SK-N-DZ (cell line): ENCODE measurements at regions not wholly inside any gene's neighbourhood (a gene's known extent, or its start where the extent isn't known, plus 50 kb on each side); places are given as distances from the start of the nearest gene placed in this dataset.
"Not testable (repeated sequence)": the region's sequence is repeated elsewhere in the genome, so short reads cannot be mapped to it uniquely, and the experiment has no call there.

Experiments used
- DNase-seq: peaks from one replicate; pipeline ENCODE4 v3.0.0-alpha.2; 2015; ENCODE audit warnings: low spot score

DNA sequence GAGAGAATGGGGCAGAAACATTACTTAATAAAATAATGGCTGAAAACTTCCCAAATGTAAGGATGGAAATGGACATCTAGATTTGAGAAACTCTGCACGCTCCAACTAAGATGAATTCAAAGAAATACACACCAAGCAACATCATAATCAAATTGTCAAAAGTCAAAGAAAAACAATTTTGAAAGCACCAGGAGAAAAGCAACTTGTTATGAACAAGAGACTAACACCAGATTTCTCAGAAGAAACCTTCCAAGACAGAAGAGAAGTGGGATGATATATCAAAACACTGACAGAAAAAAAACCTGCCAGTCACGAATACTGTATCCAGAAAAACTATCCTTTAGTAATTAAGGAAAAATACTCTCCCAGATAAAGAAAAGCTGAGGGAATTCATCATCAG, 208.6 kb upstream of the SAMSN1 start:
- no peak for DNase-seq

DNA sequence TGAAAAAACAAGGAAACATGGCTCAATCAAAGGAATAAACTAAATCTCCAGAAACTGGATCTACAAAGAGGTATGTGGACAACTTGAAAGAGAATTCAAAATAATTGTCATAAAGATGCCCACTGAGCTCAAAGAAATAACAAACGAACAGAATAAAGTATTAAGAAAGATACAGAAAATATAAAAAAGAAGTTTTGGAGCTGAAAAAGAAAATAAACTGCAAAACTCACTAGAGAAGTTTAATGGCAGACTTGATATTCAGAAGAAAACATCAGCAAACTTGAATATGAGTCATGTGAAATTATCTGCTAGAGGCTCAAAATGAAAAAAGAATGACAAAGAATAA, 208.1 kb upstream of the SAMSN1 start:
- DNase-seq: no peak

DNA sequence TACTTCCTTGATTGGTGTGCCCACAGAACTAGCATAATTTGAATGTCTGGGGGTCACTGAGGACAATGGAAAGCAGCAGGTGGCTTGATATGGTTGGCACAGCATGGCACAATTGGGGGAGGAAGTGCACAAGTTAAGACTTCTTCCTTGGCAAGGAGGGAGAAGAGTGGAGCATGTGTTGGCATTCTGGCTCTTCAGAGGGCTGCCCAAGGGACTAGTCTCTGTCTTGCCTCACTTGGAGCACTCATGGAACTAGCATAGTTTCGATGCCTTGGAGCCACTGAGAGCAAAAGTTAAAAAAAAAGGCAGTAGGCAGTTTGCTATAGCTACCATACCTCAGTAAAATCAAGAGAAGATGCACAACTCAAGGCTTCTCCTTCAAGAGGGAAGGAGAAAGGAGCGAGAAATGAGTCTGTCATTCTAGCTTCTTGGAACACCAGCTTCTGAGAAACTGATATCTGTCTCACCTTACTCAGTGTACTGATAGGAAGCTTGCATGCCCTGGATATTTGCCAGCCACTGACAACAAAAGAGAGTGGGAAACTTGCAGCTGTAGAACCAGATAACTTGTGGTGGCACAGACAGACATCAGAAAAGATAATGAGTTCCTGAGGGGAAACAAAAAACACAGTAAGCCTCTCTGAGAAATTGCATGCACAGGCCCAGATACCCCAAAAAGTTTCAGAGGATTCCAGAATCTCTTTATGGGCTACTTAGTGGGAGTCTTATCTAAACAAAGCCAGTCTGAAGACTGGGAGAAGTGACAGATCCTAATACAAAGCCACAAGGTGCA, 207.5 kb upstream of the SAMSN1 start:
- no peak for DNase-seq

DNA sequence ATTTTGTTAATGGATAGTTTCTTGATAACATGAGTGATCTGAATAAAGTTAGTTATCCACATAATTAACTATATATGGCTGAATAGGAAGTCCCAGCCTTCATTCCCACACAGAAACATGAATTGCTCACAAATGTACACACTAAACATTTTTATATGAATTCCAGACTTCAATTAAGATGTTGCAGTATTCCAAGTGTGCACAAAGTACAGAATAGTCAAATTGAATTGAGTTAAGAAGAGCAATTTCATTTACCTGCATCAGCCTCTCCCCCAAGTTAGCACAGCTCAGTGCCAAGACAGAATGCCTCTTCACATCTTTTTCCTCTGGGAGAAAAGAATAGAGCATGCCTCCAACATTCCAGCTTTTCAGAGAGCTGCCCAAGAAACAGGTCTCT, 207.0 kb upstream of the SAMSN1 start:
- DNase-seq: no peak

DNA sequence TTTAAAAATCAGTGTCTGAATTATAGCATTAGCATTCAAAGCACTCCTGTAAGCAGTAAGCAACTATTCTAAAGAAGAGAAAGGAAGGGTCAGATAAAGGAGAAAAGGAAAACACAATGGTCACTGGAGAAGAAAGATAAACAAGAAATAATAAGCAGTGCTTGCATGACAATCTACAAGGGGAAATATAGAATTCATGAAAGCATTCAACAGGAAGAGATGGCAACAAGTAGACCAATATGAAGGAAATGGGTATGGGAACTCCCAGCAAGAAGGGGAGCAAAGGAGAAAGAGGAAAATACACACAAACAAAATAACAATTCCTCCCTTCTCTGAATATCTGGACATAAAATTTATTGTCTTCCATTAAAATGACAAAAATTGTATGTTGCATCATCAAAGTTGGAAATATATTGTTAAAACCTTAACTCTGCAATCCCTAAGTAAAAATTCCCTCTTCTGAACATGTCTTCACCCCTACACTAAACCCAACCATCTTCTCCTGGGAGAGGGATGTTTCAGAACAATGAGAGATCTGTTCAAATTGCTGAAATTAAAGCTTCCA, 206.3 kb upstream of the SAMSN1 start:
- no peak for DNase-seq

DNA sequence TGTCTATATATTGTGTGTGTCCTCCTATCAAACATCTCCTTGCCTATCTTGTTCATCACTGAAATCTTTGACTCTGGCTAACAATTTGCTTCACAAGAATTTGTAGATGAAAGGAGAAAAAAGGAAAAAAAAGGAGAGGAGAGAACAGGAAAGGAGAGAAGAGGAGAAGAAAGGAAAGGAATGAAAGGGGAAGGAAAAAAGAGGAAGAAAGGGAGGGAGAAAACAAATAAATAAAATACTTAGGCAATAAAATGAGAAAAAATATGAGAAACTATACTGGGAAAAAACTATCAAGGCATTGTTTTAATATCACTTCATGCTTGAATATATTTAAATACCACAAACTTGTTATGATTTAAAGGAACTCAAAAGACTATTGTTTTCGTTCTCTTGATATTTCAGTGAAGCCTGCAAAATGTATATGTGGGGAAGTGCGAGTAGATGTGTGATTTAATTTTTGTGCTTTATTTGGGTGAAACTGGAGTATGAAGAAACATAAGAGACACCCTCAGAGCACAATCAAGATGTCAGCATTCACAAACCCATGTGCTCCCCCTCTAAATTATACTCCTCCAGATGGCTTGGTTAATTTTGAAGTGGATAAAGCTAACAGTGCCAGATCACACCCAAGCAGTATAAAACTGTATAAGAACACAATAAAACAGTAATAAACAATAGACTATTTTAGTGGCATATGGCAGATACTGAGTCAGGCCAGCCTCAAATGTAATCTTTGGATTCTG, 205.7 kb upstream of the SAMSN1 start:
- no peak for DNase-seq

DNA sequence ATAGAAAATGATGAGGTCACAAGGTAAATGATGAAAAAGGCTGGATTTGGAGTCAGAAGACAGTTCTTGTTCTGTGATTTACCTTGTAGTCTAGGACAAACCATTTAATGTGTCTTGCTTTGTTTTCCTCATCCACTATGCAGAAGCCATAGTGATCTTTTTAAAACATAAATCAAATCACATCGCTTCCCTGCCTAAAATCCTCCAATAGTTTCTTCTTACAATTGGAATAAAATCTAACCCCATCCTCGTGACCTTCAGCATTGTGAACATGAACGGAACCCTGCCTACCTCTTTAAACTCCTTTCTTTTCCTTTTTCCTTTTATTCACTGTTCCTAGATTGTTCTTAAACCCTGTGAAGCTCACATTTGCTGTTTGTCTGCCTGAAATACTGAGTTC, 204.9 kb upstream of the SAMSN1 start:
- DNase-seq: no peak

DNA sequence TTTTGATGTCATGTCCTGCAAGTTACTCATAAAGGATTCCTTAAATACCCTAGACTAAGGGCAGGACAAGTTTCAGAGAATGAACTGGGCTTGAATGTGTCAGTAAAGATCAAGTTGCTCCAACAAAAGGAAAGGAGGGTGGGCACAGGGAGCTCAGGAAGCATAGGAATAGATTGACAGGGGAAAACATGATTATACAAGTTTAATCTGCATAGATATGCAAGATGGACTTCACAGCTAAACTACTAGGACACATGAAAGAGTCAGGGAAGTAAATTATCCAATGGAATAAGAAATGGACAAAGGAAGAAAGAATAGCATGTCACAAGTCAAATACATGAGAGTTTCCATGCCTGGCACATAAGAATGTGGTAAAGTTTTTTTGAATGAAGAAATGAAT, 203.9 kb upstream of the SAMSN1 start:
- DNase-seq: no peak

DNA sequence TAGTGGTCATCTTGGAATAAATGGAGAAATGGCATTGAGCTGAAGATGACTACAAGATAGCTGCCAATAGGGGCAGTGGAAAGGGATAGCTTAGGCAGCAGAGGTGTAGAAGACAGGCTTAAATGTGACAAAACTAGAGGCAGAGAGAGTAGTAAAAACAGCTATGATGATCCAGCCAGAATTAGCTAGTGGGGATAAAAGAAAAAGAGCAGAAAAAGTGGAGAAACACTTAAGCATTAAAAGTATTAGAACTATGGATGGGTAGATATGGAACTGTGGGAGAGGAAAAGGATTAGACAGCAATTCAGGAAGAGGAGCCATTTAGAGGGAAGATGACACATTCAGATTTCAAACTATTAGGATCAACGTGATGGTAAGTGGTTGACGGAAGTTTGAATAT, 202.5 kb upstream of the SAMSN1 start:
- DNase-seq: no peak

DNA sequence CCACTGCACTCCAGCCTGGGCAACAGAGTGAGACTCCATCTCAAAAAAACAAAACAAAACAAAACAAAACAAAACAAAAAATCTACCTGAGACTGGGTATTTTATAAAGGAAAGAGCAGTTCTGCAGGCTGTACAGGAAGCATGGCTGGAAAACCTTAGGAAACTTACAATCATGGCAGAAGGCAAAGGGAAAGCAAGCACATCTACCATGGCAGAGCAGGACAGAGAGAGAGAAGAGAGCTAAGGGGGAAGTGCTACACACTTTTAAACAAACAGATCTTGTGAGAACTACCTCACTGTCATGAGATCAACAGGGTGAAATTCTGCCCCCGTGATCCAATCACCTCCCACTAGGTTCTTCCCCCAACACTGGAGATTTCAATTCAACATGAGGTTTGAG, 198.3 kb upstream of the SAMSN1 start:
- DNase-seq: no peak

DNA sequence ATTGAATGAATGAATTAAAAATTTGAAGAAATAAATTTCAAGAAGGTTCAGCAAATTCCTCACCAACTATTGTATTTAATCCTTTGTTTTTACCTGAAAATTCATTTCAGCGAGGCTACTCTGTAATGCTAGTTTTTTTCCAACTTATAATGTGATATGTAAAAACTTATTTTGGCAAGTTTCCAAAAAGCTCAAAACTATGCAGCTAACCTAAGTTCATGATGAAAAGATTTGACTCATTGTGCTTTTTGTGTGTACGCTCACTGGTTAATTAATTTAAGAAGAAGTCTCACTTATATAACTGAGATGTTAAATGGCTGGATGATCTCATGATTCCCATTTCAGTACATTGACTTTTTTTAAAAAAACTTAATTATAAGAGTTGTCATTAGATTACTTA, 196.0 kb upstream of the SAMSN1 start:
- DNase-seq: no peak

DNA sequence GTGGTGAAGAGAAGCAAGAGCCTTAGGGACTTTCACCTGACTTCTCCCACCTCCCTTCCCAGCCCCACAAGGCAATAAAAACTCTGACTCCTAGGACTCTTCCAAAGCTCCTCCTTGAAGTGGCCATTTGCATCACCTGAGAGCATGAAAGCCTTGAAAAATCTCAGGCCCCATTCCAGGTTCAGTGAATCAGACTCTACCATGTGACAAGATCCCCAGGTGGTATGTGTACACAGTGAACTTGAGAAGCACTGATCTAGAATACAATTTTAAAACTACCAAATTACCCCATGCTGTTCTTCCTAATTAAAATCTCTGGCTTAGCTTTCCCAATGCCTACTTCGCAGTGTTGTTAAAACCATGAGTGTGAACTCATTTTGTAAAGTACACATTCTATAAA, 195.1 kb upstream of the SAMSN1 start:
- DNase-seq: no peak

DNA sequence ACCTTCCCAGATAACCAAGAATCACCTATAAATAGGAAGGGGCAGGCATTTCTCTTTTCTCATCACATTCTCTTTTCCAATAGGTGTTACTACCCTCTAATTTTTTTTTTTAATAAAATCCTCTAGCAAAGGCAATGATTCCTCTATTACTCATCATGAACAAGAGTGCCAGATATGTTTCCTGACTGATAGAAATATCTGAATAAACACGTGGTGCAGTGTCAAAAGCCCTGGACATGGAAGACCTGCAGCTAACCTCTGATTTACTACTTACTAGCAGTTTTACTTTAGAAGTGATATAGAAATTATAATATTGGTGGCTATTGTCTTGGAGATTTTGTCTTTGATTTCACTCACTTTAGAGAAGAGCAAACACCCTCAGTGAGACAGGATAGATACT, 194.6 kb upstream of the SAMSN1 start:
- no peak for DNase-seq

DNA sequence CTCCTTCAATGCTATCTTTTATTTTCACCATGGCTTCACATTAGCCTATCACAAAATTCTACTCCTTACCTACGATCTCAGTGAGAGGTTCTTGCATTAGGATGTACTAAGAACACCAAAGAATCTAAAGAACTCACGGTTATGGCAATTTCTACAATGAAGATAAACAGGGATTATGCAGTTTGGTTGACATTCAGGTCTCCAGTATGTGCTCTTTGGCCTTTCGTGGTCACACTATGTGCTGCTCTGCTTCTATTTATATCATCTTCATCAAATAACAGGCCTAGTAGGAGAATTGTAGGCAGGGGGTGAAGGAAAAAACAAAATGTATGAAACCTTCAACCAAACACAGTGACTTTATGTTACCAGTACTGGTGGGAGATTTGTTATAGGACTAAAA, 194.0 kb upstream of the SAMSN1 start:
- no peak for DNase-seq

DNA sequence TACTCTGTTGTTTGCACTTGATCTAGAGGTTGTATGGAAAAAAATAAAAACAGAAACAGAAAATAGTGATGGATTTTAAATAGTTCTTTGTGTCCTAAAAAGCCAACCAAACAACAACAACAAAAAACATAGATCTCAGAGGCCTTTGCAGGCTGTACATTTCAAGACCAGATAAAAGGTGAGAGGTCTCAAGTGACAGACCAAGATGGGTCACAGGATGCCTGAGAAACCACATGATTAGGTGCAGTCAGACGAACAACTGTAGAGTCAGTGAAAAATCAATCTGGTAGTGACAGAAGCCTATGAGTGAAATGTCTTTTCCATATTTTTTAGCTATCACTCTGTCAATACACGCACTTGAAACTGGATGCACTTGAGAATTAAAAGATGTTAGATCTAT, 193.5 kb upstream of the SAMSN1 start:
- DNase-seq: no peak

DNA sequence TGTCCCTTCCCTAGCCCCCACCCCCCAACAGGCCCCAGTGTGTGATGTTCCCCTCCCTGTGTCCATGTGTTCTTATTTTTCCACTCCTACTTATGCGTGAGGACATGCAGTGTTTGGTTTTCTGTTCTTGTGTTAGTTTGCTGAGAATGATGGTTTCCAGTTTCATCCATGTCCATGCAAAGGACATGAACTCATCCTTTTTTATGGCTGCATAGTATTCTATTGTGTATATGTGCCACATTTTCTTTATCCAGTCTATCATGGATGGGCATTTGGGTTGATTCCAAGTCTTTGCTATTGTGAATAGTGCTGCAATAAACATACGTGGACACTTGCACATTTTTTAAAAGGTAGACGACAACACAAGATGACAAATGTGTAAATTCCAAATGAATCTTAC, 192.5 kb upstream of the SAMSN1 start:
- DNase-seq: not testable (repeated sequence)

DNA sequence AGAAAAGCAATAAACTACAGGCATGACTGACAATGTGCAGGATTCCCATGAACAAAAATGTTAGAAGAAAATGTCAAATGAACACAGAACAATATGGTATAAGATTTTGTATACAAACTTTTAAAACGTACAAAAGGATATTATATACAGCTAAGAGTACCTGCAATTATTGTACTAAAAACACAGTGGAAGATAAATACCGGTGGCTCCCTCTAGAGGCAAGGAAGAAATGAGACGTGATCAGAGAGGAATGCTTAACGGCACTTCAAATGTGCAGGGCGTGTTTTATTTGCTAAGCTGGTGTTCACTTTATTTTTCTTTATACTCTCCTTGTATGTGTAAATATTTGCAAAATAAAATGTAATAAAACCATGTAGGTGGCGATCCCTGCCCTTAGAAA, 191.8 kb upstream of the SAMSN1 start:
- DNase-seq: peak; percentile 45

DNA sequence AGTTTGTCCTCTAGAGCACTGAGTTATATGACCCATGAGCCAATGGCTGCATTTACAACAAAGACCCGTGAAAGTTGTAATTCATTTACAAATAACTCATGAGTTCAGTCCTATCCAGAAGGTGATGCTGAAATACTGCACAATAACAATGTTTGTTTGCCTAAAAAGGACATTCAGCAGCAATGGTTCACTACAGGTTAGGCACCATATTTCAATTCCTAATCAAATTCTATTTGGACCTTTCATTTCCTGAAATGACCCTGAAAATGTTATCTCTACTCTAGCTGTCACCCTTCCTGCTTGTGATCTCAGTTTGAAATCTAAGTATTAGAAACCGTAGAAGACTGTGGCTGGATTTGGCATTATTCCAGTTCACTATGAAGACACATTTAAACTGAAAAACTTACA, 191.2 kb upstream of the SAMSN1 start:
- DNase-seq: peak; percentile 6

DNA sequence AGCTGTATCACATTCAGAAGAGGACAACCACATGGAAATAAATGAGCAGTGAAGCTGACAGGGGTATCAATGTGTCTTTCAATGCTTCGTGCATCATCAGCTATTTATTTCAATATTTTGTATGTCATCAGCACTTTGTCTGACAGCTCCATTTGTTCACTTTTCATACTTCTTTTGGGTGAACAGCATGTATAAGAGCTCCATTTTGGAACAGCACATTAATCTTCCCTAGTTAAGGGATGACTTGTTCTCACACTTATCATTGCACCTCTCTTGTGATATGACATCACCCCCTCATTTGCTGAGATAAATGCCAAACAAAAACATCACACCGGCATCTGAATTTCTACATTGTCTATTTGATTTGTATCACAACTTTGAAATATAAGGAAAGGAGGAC, 190.6 kb upstream of the SAMSN1 start:
- DNase-seq: no peak

DNA sequence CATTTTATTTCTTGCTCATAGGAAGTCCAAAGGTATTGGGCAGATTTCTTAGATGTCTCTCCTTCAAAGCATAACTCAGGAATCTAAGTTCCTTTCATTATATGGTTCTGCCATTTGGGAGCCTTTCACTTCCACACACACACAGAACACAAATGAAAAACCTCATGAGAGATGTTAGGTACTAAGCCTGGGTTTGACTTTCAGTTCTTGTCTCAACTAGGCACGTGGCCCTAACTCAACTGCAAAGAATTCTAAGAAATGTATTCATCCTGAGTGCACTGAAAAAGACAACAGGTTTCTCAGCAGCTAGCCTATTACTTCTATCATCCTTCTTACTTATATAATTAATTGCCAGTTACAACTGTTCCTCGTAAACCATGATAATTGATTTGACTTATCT, 190.0 kb upstream of the SAMSN1 start:
- DNase-seq: no peak

DNA sequence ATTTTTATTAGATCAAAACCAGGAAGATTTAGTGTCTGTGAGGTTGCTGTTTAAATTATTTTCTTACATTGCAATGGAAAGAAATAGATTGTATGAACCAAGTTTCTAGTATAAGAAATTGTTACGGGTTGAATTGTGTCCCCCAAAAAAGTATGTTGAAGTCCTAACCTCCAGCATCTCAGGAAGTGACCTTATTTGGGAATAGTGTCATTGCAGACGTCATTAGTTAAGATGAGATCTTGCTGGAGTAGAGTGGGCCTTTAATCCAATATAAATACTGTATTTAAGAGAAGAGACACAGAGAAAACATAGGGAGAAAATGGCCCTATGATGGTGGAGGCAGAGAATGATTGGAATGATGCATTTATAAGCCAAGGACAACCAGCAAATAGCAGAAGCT, 188.7 kb upstream of the SAMSN1 start:
- no peak for DNase-seq

DNA sequence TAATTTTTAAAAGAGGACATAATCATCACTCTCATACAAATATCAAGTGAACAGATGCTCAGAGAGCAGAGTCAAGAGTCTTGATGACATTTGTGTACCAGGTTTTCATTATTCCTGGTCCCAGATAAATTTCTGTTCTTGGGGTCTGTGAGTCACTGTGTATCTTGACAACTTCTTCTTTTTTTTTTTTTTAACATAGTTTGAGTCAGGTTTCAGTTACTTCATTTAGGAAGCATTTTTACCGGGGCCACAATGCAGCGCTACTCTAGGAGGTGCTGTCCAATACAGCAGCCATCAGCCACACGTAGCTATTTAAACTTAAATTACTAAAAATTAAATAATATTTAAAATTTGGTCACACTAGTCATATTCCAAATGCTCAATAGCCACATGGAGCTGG, 188.1 kb upstream of the SAMSN1 start:
- no peak for DNase-seq

DNA sequence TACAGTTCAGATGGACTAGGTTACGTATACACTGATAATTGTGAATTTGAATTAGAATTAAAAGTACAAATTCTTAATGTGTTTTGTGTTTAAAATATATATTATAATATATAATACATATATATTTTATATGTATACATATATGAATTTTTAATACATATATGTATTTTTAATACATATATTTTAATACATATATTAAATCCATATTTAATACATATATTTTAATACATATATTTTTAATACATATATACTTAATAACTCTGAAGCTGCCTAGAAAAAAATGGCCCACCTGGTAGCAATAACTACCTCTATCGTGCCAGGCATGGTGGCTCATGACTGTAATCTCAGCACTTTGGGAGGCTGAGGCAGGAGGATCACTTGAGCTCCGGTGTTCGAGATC, 179.1 kb upstream of the SAMSN1 start:
- no peak for DNase-seq
